Kidney (tissue), 13 donors: ENCODE measurements at regions not wholly inside any gene's neighbourhood (a gene's known extent, or its start where the extent isn't known, plus 50 kb on each side); places are given as distances from the start of the nearest gene placed in this dataset.

ENCODE experiments used
- DNase-seq, 5 donors: peaks; one replicate each; pipeline ENCODE4 v3.0.0-alpha.2; 2013 to 2020
- FAIRE-seq: peaks from 2 replicates; lab custom pipeline; 2012; peaks lifted over from hg19 to GRCh38; lab: Jason Lieb, UNC
- H3K27ac ChIP-seq, 2 donors: one replicate each; pipeline ENCODE4 v1.7.0; 2013; ENCODE audit warnings: low read depth in 2 of 2, low read length in 2 of 2, inconsistent platforms in 1 of 2
- H3K27me3 ChIP-seq: one replicate; pipeline ENCODE4 v1.7.1; 2013; ENCODE audit warnings: low read length, inconsistent platforms; ENCODE audit not compliant: control insufficient read depth, insufficient read depth
- H3K36me3 ChIP-seq, 3 donors: one replicate each; pipeline versions ENCODE4 v1.7.0 to v1.7.1; 2013; ENCODE audit warnings: low read length in 3 of 3, control low read depth in 1 of 3, inconsistent platforms in 1 of 3; ENCODE audit not compliant: insufficient read depth in 3 of 3, control insufficient read depth in 2 of 3
- H3K4me1 ChIP-seq, 3 donors: one replicate each; pipeline versions ENCODE4 v1.7.0 to v1.7.1; 2013; ENCODE audit warnings: low read length in 3 of 3, inconsistent platforms in 1 of 3, low read depth in 1 of 3; ENCODE audit not compliant: control insufficient read depth in 2 of 3, insufficient read depth in 2 of 3
- H3K4me3 ChIP-seq, 3 donors: one replicate each; pipeline versions ENCODE4 v1.7.0 to v1.8.1; 2013; ENCODE audit warnings: low read length in 3 of 3, control low read depth in 1 of 3, inconsistent platforms in 1 of 3
- H3K9ac ChIP-seq, 3 donors: one replicate each; pipeline versions ENCODE4 v1.7.0 to v1.7.1; 2013; ENCODE audit warnings: low read length in 3 of 3, control low read depth in 1 of 3, inconsistent platforms in 1 of 3
- H3K9me3 ChIP-seq, 3 donors: one replicate each; pipeline versions ENCODE4 v1.7.0 to v1.7.1; 2013; ENCODE audit warnings: low read length in 3 of 3, control low read depth in 1 of 3, inconsistent platforms in 1 of 3; ENCODE audit not compliant: control insufficient read depth in 2 of 3, insufficient read depth in 1 of 3
- intact Hi-C: fragments of 100-400 bp; cut with DNase I; formaldehyde crosslinking; loops from one replicate; pipeline ENCODE4 v1.11.1; 2022
- TF ChIP-seq, protein P1 (sequence below): IDR thresholded peaks from 3 replicates; pipeline ENCODE4 v1.5.1; 2012; ENCODE audit warnings: mild to moderate bottlenecking, moderate library complexity, borderline replicate concordance; ENCODE audit not compliant: insufficient read depth; ENCODE audit errors: extremely low read depth
- donor health status: control.
- donor health status: control.
- donor health status: control.
- donor health status: control.
- donor health status: control.
- donor health status: DM: yes; HTN: yes; CAD: no.
- donor health status: Normal renal cell carcinoma (clear cell type).

DNA sequence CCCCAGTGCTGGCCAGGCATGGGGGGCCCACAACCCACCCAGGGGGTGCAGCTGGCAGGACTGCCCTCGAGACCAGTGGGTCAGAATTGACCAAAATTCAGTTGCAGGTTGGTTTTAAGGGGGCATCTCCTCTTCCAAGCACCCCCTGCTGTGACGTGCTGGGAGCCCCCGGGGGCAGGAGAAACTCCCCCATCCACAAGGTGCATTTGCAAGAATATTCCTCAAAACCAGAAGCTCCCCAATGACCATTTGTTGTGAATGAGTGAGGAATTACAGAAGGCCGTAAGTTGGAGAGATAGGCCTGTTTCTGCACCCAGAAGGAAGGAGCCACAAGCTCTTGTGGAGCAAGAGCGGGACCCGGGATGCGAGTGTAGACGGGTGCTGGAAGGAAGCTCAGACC is 414.5 kb downstream of the BRD1 start:
- Histone ChIP-seq H3K36me3 (no peaks in the 10 kb centered on the region), H3K4me3 (no peak overlapping the region), H3K9me3 (no peaks in the 10 kb centered on the region), H3K27ac (no peak overlapping the region), H3K9ac (no peak overlapping the region), H3K4me1 (no peaks in the 10 kb centered on the region), H3K27me3 (no peaks in the 10 kb centered on the region)
- intact Hi-C loops: no loop called here
- TF ChIP-seq, protein P1, sequence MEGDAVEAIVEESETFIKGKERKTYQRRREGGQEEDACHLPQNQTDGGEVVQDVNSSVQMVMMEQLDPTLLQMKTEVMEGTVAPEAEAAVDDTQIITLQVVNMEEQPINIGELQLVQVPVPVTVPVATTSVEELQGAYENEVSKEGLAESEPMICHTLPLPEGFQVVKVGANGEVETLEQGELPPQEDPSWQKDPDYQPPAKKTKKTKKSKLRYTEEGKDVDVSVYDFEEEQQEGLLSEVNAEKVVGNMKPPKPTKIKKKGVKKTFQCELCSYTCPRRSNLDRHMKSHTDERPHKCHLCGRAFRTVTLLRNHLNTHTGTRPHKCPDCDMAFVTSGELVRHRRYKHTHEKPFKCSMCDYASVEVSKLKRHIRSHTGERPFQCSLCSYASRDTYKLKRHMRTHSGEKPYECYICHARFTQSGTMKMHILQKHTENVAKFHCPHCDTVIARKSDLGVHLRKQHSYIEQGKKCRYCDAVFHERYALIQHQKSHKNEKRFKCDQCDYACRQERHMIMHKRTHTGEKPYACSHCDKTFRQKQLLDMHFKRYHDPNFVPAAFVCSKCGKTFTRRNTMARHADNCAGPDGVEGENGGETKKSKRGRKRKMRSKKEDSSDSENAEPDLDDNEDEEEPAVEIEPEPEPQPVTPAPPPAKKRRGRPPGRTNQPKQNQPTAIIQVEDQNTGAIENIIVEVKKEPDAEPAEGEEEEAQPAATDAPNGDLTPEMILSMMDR: no peak
- DNase-seq (no peak), FAIRE-seq (no peak)

DNA sequence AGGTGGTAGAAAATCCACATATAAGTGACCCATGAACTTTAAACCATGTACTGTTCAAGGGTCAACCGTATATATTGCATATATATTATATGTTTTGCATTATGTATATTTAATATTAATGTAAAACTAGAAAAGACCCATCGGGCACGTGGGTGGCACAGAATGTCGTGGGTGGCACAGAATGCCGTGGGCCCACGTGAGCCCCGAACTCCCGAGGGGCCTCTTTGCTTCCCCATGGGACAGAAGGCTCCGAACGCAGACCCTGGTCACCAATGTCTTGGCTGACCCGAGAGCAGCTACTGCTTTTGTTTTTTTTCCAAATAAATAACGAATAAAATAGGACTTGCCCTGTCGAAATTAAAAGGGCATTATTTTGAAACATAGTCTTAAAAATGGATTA is 415.4 kb downstream of the BRD1 start:
- intact Hi-C loops: no loop called here
- Histone ChIP-seq H3K27me3 (no peaks in the 10 kb centered on the region), H3K27ac (no peak overlapping the region), H3K4me1 (no peaks in the 10 kb centered on the region), H3K9ac (no peak overlapping the region), H3K4me3 (no peak overlapping the region), H3K9me3 (no peaks in the 10 kb centered on the region), H3K36me3 (no peaks in the 10 kb centered on the region)
- FAIRE-seq (no peak), DNase-seq (no peak)
- TF ChIP-seq, protein P1: no peak

DNA sequence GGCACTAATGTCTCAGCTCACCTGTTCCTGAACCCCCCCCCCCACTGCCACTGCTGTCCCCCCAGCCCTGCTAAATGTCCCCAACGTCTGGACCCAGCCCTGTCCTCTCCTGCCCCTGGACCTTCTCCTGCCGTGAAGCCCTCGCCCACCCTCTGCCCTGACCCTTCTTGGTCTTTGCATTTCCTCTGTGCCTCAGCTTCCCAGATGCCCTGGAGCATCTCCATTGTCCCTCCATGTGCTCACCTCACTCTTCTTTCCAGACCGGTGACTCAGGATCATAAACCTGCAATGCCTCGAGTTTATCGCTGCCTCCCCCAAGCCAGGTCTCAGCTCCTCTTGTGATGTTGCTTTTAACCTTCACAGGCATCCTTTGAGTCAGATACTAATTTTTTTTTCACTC is 416.4 kb downstream of the BRD1 start:
- no peak for DNase-seq
- intact Hi-C loops: no loop called here
- H3K4me1 ChIP-seq: no peaks in the 10 kb centered on the region
- no peak for FAIRE-seq
- TF ChIP-seq, protein P1: no peak
- no peak overlapping the region for H3K9ac ChIP-seq
- H3K27me3 ChIP-seq: peaks cover 2% of the 10 kb centered on the region
- H3K27ac ChIP-seq: no peak overlapping the region
- H3K9me3 ChIP-seq: no peaks in the 10 kb centered on the region
- no peak overlapping the region for H3K4me3 ChIP-seq
- no peaks in the 10 kb centered on the region for H3K36me3 ChIP-seq
